ENCODE measurements at regions not wholly inside any gene's neighbourhood (a gene's known extent, or its start where the extent isn't known, plus 50 kb on each side); places are given as distances from the start of the nearest gene placed in this dataset.

DNA sequence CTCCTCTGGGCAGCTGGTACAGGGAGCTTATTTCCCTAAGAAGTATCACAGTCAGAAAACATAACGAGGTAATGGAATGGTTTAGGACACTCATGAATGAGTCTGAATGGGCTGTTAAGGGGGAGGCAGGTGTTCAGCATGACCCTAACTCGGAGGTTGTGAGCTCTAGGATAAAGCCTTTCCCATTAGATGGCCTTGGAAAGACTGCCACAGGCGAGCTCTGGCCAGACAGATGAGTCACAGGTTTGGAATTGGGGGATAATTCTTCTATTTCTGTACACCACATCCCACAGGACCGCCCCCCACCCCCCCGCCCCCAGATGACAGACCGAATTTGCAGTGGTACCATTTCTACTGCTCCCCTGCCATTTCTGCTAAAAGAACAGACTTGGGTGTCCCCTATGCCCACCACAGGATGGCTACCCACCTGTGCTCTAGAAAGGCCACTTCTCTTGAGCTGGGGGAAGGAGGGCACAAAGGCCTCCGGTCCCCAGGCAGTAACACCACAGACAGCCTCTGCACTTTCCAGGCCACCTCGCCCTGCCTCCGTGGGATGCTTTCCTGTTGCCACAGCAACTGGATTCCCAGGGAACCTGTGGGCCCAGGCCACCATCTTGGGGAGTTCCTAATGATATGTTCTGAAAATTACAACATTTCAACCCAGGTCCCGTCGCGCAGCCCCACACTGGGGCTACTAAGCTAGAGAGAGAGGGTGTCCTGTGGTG lies 76.7 kb downstream of the TRIM29 start:
- DNase-seq (no peak), ATAC-seq (no peak)
- no peak overlapping the region for H3K4me3 Mint-ChIP-seq
- peaks cover 67% of the 10 kb centered on the region for H3K27me3 Mint-ChIP-seq
- H3K9me3 ChIP-seq (ENCODE audit: control insufficient read depth, low read length, poor library complexity, severe bottlenecking): no peaks in the 10 kb centered on the region
- no peaks in the 10 kb centered on the region for H3K36me3 Mint-ChIP-seq (ENCODE audit: low read depth)
- no peaks in the 10 kb centered on the region for H3K4me1 Mint-ChIP-seq
- H3K27ac Mint-ChIP-seq: no peak overlapping the region

DNA sequence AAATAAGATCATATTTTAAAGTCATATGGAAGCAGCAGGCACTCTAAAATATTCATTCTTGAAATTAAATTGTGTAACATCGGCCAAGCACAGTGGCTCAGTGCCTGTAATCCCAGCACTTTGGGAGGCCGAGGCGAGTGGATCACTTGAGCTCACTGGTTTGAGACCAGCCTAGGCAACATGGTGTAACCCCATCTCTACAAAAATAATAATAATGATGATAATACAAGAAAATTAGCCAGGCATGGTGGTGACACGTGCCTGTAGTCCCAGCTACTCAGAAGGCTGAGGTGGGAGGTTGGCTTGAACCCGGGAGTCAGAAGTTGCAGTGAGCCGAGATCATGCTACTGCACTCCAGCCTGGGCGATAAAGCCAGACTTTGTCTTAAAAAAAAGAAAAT lies 77.4 kb downstream of the TRIM29 start:
- Mint-ChIP-seq H3K4me1 (no peaks in the 10 kb centered on the region), H3K4me3 (no peak overlapping the region), H3K27me3 (peaks cover 63% of the 10 kb centered on the region), H3K36me3 (ENCODE audit: low read depth) (no peaks in the 10 kb centered on the region), H3K27ac (no peak overlapping the region)
- no peak for ATAC-seq
- no peak for DNase-seq
- no peaks in the 10 kb centered on the region for H3K9me3 ChIP-seq (ENCODE audit: control insufficient read depth, low read length, poor library complexity, severe bottlenecking)

DNA sequence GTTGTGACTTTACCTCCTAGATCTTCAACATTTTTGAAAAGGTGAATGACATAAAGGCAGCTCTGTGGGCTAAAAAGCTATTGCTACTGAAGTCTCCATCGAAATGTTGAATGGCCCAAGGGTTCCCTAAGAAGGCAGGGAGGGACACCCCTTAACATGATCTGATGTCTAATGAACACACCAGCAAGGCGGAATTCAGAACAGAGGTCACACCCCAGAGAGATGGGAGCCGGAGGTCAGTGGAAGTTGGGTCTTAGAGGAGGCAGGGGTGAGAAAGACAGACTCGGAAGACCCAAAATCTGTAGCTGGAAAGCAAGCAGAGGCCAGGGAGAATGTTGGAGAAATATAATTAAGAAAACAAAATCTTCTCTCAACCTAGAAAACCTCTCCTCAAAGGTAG lies 79.0 kb downstream of the TRIM29 start:
- Mint-ChIP-seq H3K4me1 (no peaks in the 10 kb centered on the region), H3K27ac (no peak overlapping the region), H3K4me3 (no peak overlapping the region), H3K36me3 (ENCODE audit: low read depth) (no peaks in the 10 kb centered on the region), H3K27me3 (peaks cover 49% of the 10 kb centered on the region)
- ATAC-seq: no peak
- DNase-seq: no peak
- H3K9me3 ChIP-seq (ENCODE audit: control insufficient read depth, low read length, poor library complexity, severe bottlenecking): no peaks in the 10 kb centered on the region

DNA sequence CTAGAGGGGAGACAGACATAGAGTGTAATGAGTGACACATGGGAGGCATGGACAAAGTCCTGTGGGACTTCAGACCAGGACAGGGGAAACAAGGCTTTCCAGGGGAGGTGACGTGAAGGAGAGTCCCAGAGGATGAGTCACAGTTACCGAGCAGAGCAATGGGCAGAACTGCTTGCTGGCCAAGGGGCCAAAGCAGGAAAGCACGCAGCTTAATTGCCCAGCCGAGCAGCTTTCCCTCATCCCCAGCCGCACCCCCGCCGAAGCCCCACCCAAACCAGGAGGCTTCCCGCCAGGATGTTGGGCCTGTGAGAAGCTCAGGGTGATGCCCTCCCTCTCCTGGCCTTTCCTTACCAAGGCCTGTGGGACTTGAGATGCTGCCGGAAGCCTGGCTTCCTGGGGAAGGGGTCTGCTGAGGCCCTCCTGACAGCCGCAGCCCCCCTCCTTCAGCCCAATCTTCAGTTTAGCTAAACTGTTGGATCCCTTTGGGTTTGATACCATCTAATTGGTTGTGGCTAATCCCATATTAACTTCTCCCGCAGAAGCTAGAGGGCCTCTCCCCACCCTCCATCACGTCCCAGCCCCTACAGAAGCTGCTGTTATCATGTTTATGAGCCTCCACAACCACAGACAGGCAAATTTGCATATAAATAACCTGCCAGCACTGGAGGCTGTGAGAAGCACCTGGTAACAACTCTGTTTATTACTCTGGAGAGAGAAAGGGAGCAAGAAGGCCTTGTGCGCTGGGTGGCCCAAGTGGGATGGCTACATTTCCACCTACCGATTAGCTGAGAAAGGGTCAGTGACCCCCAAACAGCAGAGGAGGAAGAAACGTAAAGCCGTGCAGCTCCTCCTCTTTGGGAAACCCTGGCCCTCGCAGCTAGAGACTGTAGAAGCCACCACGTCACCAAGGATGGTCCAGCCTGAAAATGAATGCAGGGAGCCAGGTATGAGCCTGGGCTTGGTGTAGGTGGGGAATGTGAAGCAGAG lies 80.0 kb downstream of the TRIM29 start:
- ATAC-seq (no peak), DNase-seq (no peak)
- H3K27ac Mint-ChIP-seq: no peak overlapping the region
- no peaks in the 10 kb centered on the region for H3K36me3 Mint-ChIP-seq (ENCODE audit: low read depth)
- no peak overlapping the region for H3K4me3 Mint-ChIP-seq
- no peaks in the 10 kb centered on the region for H3K4me1 Mint-ChIP-seq
- H3K27me3 Mint-ChIP-seq: peaks cover 40% of the 10 kb centered on the region
- H3K9me3 ChIP-seq (ENCODE audit: control insufficient read depth, low read length, poor library complexity, severe bottlenecking): no peaks in the 10 kb centered on the region

DNA sequence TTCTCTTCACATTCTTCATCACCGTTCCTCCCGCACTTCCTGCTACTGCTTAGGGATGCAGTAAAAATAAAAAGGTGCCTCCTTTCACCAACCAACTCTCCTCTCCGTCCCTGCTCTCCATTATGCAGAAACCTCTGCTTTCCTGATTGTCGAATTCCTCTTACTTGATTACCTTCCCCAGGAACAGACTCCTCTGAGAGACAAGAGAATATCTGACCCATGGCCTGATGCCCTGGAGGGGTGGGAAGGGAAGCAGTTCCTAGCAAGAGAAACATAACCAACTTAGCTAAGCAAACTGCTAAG lies 80.9 kb downstream of the TRIM29 start:
- no peak overlapping the region for H3K27ac Mint-ChIP-seq
- no peak overlapping the region for H3K4me3 Mint-ChIP-seq
- ATAC-seq (no peak), DNase-seq (no peak)
- H3K36me3 Mint-ChIP-seq (ENCODE audit: low read depth): no peaks in the 10 kb centered on the region
- no peaks in the 10 kb centered on the region for H3K4me1 Mint-ChIP-seq
- H3K9me3 ChIP-seq (ENCODE audit: control insufficient read depth, low read length, poor library complexity, severe bottlenecking): no peaks in the 10 kb centered on the region
- peaks cover 41% of the 10 kb centered on the region for H3K27me3 Mint-ChIP-seq

DNA sequence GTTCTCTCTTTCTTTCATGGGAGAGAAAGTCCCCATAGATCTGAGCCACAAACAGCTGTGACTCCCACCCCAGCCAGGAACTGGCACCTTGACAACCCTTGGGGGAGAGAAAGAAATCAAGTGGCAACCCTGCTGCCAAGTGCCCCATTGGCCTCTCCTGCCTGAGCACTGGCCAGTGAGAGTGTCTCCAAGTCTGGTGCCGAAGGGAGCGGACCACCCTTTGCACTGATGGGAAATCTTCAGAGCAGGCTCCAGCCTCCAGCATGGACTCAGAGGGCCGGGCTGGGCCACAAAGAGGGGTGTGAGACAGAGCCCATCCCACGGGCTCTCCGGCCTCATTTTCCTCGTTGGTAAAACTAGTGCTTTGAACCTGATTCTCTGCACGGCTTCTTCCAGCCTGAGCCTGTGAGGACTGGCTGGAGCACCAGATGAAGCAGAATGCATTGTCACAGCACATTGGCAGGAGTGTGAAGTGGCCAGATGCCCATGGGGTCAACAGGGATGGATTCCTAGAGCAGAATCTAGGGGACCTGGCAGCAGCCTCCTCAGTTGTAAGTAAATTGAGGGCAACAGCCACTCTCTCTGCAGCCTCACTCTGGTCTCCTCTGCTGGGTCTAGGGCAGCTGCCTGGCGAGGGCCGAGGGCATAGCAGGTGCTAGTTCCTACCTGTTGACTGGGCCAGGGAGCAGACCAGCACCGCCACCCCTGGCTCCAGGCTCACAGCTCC lies 81.4 kb downstream of the TRIM29 start:
- DNase-seq: no peak
- no peaks in the 10 kb centered on the region for H3K9me3 ChIP-seq (ENCODE audit: control insufficient read depth, low read length, poor library complexity, severe bottlenecking)
- Mint-ChIP-seq H3K36me3 (ENCODE audit: low read depth) (no peaks in the 10 kb centered on the region), H3K27me3 (peaks cover 37% of the 10 kb centered on the region), H3K4me1 (no peaks in the 10 kb centered on the region), H3K4me3 (no peak overlapping the region), H3K27ac (no peak overlapping the region)
- ATAC-seq: no peak

DNA sequence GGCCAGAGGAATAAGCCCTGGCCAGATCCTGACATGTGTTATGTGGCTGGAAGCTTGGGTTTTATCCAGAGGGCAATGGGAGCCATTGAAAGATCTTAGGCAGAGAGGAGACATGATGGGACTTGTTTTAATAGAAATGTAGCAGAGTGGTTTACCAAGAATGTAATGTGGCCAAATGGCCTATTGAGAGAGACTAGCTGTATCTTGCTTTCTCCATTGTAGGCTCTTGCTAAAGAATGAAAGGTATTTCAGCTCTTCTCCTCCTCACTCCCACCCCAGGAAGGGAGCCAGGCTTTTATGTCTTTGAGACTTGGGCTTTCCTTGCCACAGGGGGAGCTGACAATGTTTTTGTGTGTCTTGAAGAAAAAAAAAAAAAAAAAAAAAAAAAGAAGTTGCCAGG lies 82.3 kb downstream of the TRIM29 start:
- DNase-seq (no peak), ATAC-seq (no peak)
- H3K9me3 ChIP-seq (ENCODE audit: control insufficient read depth, low read length, poor library complexity, severe bottlenecking): no peaks in the 10 kb centered on the region
- no peak overlapping the region for H3K27ac Mint-ChIP-seq
- no peaks in the 10 kb centered on the region for H3K36me3 Mint-ChIP-seq (ENCODE audit: low read depth)
- peaks cover 31% of the 10 kb centered on the region for H3K27me3 Mint-ChIP-seq
- no peak overlapping the region for H3K4me3 Mint-ChIP-seq
- no peaks in the 10 kb centered on the region for H3K4me1 Mint-ChIP-seq

DNA sequence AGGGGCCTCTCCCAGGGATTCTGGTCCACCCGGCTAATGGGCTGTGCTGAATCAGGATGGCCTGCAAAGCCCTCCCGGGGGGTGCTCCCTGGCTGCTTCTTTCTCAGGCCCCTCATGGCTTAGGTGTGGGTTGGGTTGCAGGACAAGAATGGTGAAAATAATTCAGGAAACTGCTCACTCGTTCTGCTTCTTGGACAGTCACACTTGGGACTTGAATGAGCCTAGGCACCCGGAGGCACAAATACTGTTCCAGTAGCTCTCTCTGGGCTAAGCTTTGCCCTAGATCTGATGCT lies 83.2 kb downstream of the TRIM29 start:
- ATAC-seq: no peak
- Mint-ChIP-seq H3K4me3 (no peak overlapping the region), H3K27me3 (peaks cover 30% of the 10 kb centered on the region), H3K36me3 (ENCODE audit: low read depth) (no peaks in the 10 kb centered on the region), H3K4me1 (no peaks in the 10 kb centered on the region), H3K27ac (no peak overlapping the region)
- H3K9me3 ChIP-seq (ENCODE audit: control insufficient read depth, low read length, poor library complexity, severe bottlenecking): no peaks in the 10 kb centered on the region
- no peak for DNase-seq

DNA sequence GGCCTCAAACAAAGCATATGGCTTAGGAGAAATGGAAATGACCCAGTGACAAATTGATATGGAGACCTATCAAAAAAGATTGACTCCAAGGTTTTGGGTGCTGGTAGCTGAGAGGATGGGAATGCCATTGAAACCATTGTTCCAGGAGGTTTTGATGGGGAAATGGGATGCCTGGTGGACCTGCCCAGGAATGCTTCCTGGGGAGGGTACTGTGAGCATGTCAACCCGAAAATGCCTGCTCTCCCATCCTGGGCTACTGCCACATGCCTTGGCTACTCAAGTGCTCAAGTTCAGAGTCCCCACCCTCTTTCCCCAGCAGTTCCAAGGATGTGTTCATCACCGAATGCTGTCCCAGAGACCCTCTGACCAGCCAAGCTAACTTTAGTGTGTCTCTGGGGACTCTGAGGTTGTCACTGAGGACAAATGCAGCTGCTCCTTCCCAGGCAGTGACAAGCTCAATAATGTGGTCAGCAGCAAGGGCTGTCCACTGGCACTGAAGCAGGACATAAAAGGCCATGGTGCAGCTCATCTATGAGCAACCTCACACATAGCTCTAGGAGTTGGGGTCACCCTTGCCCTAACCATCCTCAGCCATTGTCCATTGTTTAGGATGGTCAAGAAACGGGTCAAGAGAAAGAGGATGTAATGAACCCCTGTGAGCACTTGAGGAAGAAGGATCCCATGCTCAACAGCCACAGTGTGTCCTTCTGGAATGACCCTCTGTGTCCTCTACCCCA lies 83.7 kb downstream of the TRIM29 start:
- no peaks in the 10 kb centered on the region for H3K4me1 Mint-ChIP-seq
- no peak overlapping the region for H3K27ac Mint-ChIP-seq
- DNase-seq: no peak
- no peaks in the 10 kb centered on the region for H3K36me3 Mint-ChIP-seq (ENCODE audit: low read depth)
- H3K4me3 Mint-ChIP-seq: no peak overlapping the region
- H3K27me3 Mint-ChIP-seq: peaks cover 29% of the 10 kb centered on the region
- no peaks in the 10 kb centered on the region for H3K9me3 ChIP-seq (ENCODE audit: control insufficient read depth, low read length, poor library complexity, severe bottlenecking)
- ATAC-seq: no peak

DNA sequence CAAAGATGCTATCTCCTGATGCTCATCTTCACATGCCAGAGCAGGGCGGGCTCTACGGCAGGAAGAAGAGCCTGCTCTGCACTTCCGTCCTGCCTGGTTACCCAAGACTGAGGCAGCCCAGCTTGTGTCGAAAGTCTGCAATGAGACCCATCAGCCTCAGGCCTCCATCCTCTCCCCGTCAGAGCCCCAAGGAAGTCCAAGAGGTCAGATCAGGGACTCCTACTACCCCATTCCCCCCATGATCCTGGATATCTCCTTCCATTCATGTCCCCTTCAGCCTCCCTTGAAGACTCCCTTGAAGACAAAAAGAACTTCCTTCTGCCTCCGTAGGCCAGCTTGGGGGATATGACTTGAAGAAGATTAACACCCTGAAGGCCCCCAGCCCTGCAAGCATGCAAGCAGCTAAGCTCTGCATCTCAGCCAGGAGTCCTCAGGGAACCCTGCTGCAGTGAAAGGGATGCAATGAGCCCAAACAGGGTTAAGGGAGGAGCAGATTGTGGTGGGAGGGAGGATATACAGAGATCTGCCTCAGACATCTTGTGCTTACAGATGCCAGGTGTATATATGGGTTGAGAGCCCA lies 85.6 kb downstream of the TRIM29 start:
- Mint-ChIP-seq H3K27me3 (peaks cover 15% of the 10 kb centered on the region), H3K36me3 (ENCODE audit: low read depth) (no peaks in the 10 kb centered on the region), H3K4me3 (no peak overlapping the region), H3K27ac (no peak overlapping the region), H3K4me1 (no peaks in the 10 kb centered on the region)
- no peaks in the 10 kb centered on the region for H3K9me3 ChIP-seq (ENCODE audit: control insufficient read depth, low read length, poor library complexity, severe bottlenecking)
- ATAC-seq: no peak
- no peak for DNase-seq

DNA sequence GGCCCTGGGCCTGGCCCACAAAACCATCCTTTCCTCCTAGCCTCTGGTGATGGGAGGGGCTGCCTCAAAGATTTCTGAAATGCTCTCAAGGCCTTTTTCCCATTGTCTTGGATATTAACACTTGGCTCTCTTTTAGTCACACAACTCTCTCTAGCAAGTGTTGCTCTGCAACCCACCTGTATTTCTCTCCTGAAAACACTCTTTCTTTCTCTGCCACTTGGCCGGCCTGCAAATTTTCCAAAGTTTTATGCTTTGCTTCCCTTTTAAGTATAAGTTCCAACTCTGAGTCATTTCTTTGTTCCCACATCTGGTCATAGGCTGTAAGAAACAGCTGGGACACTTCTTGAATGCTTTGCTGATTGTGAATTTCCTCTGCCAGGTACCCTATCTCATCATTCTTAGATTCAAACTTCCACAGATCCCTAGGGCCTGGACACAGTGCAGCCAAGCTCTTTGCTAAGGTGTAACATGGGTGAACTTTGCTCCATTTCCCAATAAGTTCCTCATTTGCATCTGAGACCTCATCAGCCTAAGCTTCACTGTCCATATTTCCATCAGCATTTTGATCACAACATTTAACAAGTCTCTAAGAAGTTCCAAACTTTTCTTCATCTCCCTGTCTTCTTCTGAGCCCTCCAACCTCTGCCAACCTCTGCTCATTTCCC lies 93.8 kb downstream of the TRIM29 start:
- ATAC-seq (no peak), DNase-seq (no peak)
- Mint-ChIP-seq H3K36me3 (ENCODE audit: low read depth) (no peaks in the 10 kb centered on the region), H3K27ac (no peak overlapping the region), H3K4me1 (no peaks in the 10 kb centered on the region), H3K4me3 (no peak overlapping the region), H3K27me3 (peaks cover 17% of the 10 kb centered on the region)
- no peaks in the 10 kb centered on the region for H3K9me3 ChIP-seq (ENCODE audit: control insufficient read depth, low read length, poor library complexity, severe bottlenecking)

DNA sequence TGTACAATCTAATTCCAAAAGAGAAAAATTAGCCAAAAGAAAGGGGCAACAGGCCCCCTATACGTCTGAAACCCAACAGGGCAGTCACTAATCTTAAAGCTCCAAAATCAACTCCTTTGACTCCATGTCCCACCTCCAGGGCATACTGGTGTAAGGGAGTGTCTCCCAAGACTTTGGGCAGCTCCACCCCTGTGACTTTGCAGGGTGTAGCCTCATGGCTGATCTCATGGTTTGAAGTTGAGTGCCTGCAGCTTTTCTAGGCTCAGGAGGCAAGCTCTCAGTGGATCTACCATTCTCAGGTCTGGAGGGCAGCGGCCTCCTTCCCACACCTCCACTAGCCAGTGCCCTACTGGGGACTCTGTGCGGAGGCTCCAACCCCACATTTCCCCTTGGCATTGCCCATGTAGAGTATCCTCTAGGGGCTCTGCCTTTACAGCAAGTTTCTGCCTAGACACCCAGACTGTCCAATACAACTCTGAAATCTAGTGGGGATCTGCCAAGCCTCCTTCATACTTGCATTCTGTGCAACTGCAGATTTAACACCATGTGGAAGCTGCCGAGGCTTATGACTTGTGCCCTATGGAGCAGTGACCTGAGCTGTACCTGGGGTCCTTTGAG lies 94.5 kb downstream of the TRIM29 start:
- Mint-ChIP-seq H3K27me3 (peaks cover 24% of the 10 kb centered on the region), H3K4me1 (no peaks in the 10 kb centered on the region)

More for the DNA sequence above, 94.5 kb downstream of the TRIM29 start:
- DNase-seq (no peak), ATAC-seq (no peak)
- no peaks in the 10 kb centered on the region for H3K9me3 ChIP-seq (ENCODE audit: control insufficient read depth, low read length, poor library complexity, severe bottlenecking)
- H3K27ac Mint-ChIP-seq: no peak overlapping the region
- H3K4me3 Mint-ChIP-seq: no peak overlapping the region
- no peaks in the 10 kb centered on the region for H3K36me3 Mint-ChIP-seq (ENCODE audit: low read depth)

All from T-helper 17 cell (primary cell).